GM12878 (cell line): ENCODE measurements at regions not wholly inside any gene's neighbourhood (a gene's known extent, or its start where the extent isn't known, plus 50 kb on each side); places are given as distances from the start of the nearest gene placed in this dataset.

Experiments used
- CBX3 ChIP-seq: fragments of 200-600 bp; sonication (generic); IDR thresholded peaks from 2 replicates; pipeline ENCODE4 v1.6.1; 2016; ENCODE audit warnings: low read depth, borderline replicate concordance
- CTCF ChIP-seq, 3 experiments: IDR thresholded peaks in 2 of 3; conservative IDR thresholded peaks in 1 of 3; 2 replicates each; pipeline ENCODE4 v1.5.1; 2011; ENCODE audit warnings: low read depth in 3 of 3, low read length in 3 of 3, mild to moderate bottlenecking in 3 of 3, control low read depth in 2 of 3, moderate library complexity in 2 of 3, inconsistent platforms in 1 of 3, mixed read lengths in 1 of 3; ENCODE audit not compliant: control insufficient read depth in 2 of 3, insufficient read depth in 1 of 3; ENCODE audit errors: extremely low read depth in 1 of 3
- CUX1 ChIP-seq: IDR thresholded peaks from 2 replicates; pipeline ENCODE4 v1.6.1; 2012; ENCODE audit warnings: improper control_type of control experiment, low read depth, low read length; ENCODE audit not compliant: insufficient replicate concordance
- KDM1A ChIP-seq: fragments of 200-600 bp; sonication (generic); IDR thresholded peaks from 2 replicates; pipeline ENCODE4 v1.6.1; 2016; ENCODE audit warnings: borderline replicate concordance
- MYC ChIP-seq: IDR thresholded peaks from 2 replicates; pipeline ENCODE4 v1.6.1; 2011; ENCODE audit warnings: mild to moderate bottlenecking, low read length, moderate library complexity, inconsistent platforms; ENCODE audit not compliant: insufficient read depth, insufficient replicate concordance, insufficient read length, severe bottlenecking
- NFIC ChIP-seq: IDR thresholded peaks from 2 replicates; pipeline ENCODE4 v1.6.1; 2012; ENCODE audit warnings: low read depth, mild to moderate bottlenecking, inconsistent platforms, low read length, moderate library complexity
- NR2C1 ChIP-seq: fragments of 450-650 bp; IDR thresholded peaks from 2 replicates; pipeline ENCODE4 v1.6.1; 2017; ENCODE audit warnings: antibody characterized with exemption, mild to moderate bottlenecking, moderate library complexity
- SIN3A ChIP-seq: IDR thresholded peaks from 2 replicates; pipeline ENCODE4 v1.6.1; 2012; ENCODE audit warnings: low read depth, low read length, improper control_type of control experiment
- SMARCA5 ChIP-seq: fragments of 450-650 bp; IDR thresholded peaks from 2 replicates; pipeline ENCODE4 v1.6.1; 2017; ENCODE audit warnings: mild to moderate bottlenecking
- SPI1 ChIP-seq: IDR thresholded peaks from 2 replicates; pipeline ENCODE4 v1.6.1; 2011; ENCODE audit warnings: low read depth, mild to moderate bottlenecking, low read length, moderate library complexity, borderline replicate concordance; ENCODE audit not compliant: insufficient read depth
- TCF12 ChIP-seq: IDR thresholded peaks from 2 replicates; pipeline ENCODE4 v1.6.1; 2011; ENCODE audit warnings: low read depth, mild to moderate bottlenecking, low read length
- WRNIP1 ChIP-seq: IDR thresholded peaks from 2 replicates; pipeline ENCODE4 v1.6.1; 2011; ENCODE audit warnings: low read depth, low read length, improper control_type of control experiment, borderline replicate concordance

- no peak for TF ChIP-seq NR2C1
- no peak for TF ChIP-seq SMARCA5
- TF ChIP-seq CBX3 = no peak
- TF ChIP-seq KDM1A = no peak
- TF ChIP-seq CUX1 = no peak
- no peak for TF ChIP-seq MYC
- no peak for TF ChIP-seq NFIC
- no peak for TF ChIP-seq SIN3A
- no peak for TF ChIP-seq TCF12
- TF ChIP-seq WRNIP1 = no peak
- no peak for TF ChIP-seq SPI1
- no peak for TF ChIP-seq CTCF (IDR thresholded peaks at IDR 0.05 in 2 of 3, conservative IDR thresholded peaks at IDR 0.05 in 1 of 3; ENCODE audit: control insufficient read depth in 2 of 3, extremely low read depth in 1 of 3, insufficient read depth in 1 of 3, low read depth in 3 of 3, low read length in 3 of 3)
These were observed 50.1 kb upstream of the PIEZO2 start (continued) for GRCh38 chr18:11199477-11199876.
